ENCODE measurements at regions not wholly inside any gene's neighbourhood (a gene's known extent, or its start where the extent isn't known, plus 50 kb on each side); places are given as distances from the start of the nearest gene placed in this dataset.

DNA sequence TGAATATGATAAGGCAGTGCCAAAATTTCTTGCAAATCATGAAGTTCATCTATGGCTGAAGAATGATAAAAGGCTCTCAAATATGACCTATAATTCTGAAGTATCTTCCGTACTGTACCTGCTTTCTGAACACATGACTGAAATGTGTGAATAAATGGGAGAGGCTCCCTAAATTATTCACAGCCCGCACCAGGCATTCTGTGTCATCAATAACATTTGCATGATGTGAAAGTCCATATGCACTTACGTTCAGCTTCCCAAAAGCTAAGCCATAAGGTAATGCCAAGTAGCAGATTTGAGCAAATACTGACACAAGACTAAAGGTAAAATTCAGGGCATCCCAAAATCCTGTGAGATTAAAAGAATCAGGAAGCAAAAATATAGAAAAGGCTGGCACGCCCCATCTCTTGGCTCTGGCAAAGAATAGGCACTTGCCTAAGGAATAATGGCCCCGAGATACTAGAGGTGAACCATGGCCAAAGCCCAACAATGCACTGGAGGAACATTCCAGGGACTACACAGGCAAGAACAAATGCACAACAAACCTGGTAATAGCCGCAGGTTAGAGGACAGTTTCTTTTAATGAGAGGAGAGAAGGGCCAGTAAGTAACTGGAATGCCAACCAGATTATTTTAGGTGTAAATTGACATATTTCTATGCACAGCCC is 280.5 kb downstream of the IPMK start:
- Histone ChIP-seq H3K9me3 (no peaks in the 10 kb centered on the region), H3K27ac (no peak overlapping the region), H3K27me3 (ENCODE audit: insufficient read depth in 3 of 3, low read length in 2 of 3) (no peaks in the 10 kb centered on the region), H3K4me1 (no peaks in the 10 kb centered on the region), H3K36me3 (ENCODE audit: insufficient read depth in 1 of 2, low read depth in 1 of 2) (no peaks in the 10 kb centered on the region), H3K4me3 (no peak overlapping the region)
- 84 to 87% (median 85%) methylated on average over 6 of the region's 6 CpGs for WGBS, 3 donors
- DNase-seq, result no peak
- TF ChIP-seq, protein P1, sequence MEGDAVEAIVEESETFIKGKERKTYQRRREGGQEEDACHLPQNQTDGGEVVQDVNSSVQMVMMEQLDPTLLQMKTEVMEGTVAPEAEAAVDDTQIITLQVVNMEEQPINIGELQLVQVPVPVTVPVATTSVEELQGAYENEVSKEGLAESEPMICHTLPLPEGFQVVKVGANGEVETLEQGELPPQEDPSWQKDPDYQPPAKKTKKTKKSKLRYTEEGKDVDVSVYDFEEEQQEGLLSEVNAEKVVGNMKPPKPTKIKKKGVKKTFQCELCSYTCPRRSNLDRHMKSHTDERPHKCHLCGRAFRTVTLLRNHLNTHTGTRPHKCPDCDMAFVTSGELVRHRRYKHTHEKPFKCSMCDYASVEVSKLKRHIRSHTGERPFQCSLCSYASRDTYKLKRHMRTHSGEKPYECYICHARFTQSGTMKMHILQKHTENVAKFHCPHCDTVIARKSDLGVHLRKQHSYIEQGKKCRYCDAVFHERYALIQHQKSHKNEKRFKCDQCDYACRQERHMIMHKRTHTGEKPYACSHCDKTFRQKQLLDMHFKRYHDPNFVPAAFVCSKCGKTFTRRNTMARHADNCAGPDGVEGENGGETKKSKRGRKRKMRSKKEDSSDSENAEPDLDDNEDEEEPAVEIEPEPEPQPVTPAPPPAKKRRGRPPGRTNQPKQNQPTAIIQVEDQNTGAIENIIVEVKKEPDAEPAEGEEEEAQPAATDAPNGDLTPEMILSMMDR (IDR thresholded peaks at IDR 0.05), result no peak
- intact Hi-C loops (cut with DNase I), result no loop called here
- no peak for ATAC-seq

DNA sequence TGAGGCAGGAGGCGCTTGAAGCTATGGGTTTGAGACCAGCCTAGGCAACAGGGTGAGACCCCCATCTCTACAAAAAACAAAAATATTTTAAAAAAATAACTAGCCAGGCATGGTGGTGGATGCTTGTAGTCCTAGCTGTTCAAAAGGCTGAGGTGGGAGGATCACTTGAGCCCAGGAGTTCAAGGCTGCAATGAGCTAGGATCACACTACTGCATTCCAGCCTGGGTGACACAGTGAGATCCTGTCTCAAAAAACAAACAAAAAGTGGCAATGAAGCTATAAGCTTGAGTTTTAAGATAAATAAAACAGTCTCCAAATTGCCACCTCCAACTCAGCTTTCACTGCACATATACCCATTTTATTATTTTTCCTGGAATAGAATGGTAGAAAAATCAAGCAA is 281.3 kb downstream of the IPMK start:
- H3K4me3 ChIP-seq, result no peak overlapping the region
- H3K4me1 ChIP-seq, result no peaks in the 10 kb centered on the region
- intact Hi-C loops (cut with DNase I), result no loop called here
- 93 to 100% (median 96%) methylated on average over 1 of the region's 1 CpG for WGBS, 3 donors
- no peaks in the 10 kb centered on the region for H3K27me3 ChIP-seq (ENCODE audit: insufficient read depth in 3 of 3, low read length in 2 of 3)
- no peak for ATAC-seq
- TF ChIP-seq, protein P1 (IDR thresholded peaks at IDR 0.05), result no peak
- H3K27ac ChIP-seq, result no peak overlapping the region
- H3K9me3 ChIP-seq, result no peaks in the 10 kb centered on the region
- DNase-seq, result no peak
- H3K36me3 ChIP-seq (ENCODE audit: insufficient read depth in 1 of 2, low read depth in 1 of 2), result no peaks in the 10 kb centered on the region

DNA sequence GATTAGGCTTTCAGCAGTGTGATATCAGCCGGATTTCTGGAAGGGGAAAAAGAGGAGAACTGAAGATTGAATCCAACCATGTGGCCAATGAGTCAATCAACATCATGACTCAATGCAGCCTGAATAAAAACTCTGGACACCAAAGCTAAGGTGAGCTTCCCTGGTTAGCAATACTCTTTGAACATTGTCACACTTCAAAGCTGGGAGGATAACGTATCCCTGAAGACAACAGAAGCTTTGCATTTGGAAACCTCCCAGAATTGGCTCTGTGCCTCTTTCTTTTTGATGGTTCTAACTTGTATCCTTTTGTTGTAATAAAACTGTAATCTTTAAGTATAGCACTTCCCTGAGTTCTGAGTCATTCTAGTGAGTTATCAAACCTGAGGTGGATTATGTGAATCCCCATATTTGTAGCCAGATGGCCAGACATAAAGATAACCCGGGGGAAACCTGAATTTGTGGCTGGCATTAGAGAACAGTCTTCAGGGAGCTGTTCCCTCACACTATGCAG is 284.4 kb downstream of the IPMK start:
- Histone ChIP-seq H3K36me3 (ENCODE audit: insufficient read depth in 1 of 2, low read depth in 1 of 2) (no peaks in the 10 kb centered on the region), H3K4me3 (no peak overlapping the region), H3K27me3 (ENCODE audit: insufficient read depth in 3 of 3, low read length in 2 of 3) (no peaks in the 10 kb centered on the region), H3K9me3 (no peaks in the 10 kb centered on the region), H3K4me1 (no peaks in the 10 kb centered on the region), H3K27ac (no peak overlapping the region)
- ATAC-seq, result no peak
- WGBS, 3 donors, result 25 to 37% (median 29%) methylated on average over 3 of the region's 3 CpGs
- DNase-seq, result no peak
- TF ChIP-seq, protein P1 (IDR thresholded peaks at IDR 0.05), result no peak
- intact Hi-C loops (cut with DNase I), result no loop called here

DNA sequence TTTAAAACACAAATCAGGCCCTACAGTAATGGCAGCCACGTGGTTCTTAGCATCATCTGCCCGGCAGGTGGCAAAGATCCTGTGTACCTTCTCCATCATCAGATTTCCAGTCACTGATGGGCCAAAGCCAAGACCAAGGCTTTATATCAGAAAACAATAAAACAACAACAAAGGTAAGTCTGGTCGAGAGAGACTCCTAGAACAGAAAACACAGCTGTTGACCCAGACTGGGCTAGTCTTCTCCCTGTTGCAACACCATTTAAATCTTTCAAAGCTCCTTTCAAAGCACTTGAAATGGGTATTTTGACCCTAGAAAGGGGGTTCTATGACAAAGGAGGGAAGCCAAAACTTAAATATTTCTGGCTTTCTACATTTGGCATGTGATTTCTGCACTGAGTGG is 285.6 kb downstream of the IPMK start:
- H3K36me3 ChIP-seq (ENCODE audit: insufficient read depth in 1 of 2, low read depth in 1 of 2), result no peaks in the 10 kb centered on the region
- no peaks in the 10 kb centered on the region for H3K9me3 ChIP-seq
- no peak for ATAC-seq
- TF ChIP-seq, protein P1 (IDR thresholded peaks at IDR 0.05), result no peak
- H3K27ac ChIP-seq, result no peak overlapping the region
- H3K27me3 ChIP-seq (ENCODE audit: insufficient read depth in 3 of 3, low read length in 2 of 3), result no peaks in the 10 kb centered on the region
- intact Hi-C loops (cut with DNase I), result no loop called here
- 24 to 49% (median 29%) methylated on average over 3 of the region's 3 CpGs for WGBS, 3 donors
- no peak overlapping the region for H3K4me3 ChIP-seq
- DNase-seq, result no peak
- no peaks in the 10 kb centered on the region for H3K4me1 ChIP-seq

DNA sequence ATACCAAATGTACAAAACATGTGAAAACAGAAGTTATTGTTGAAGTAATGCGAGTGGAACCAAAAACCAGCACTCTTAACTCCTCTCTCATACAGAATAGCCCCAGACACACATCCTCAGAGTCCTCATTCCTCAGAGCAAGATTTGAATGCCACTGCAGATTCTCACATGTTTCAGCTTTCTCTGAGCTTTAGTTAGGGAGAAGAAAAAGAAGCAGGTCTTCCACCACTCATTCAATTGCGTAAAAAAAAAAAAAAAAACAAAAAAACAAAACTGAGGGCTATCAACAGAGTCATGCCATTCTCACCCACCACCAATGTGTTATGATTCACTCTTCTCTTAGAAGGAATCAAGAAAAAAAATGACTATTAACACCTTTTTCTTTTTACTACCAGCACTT is 287.7 kb downstream of the IPMK start:
- TF ChIP-seq, protein P1 (IDR thresholded peaks at IDR 0.05), result no peak

More for the DNA sequence above, 287.7 kb downstream of the IPMK start:
- Histone ChIP-seq H3K27me3 (ENCODE audit: insufficient read depth in 3 of 3, low read length in 2 of 3) (no peaks in the 10 kb centered on the region), H3K36me3 (ENCODE audit: insufficient read depth in 1 of 2, low read depth in 1 of 2) (no peaks in the 10 kb centered on the region), H3K9me3 (no peaks in the 10 kb centered on the region), H3K4me3 (no peak overlapping the region), H3K4me1 (no peaks in the 10 kb centered on the region), H3K27ac (no peak overlapping the region)
- intact Hi-C loops (cut with DNase I), result no loop called here
- ATAC-seq (no peak), DNase-seq (no peak)
- WGBS, 3 donors, result 80 to 83% (median 82%) methylated on average over 2 of the region's 2 CpGs
